Parathyroid adenoma (tissue), 2 donors: ENCODE measurements at regions not wholly inside any gene's neighbourhood (a gene's known extent, or its start where the extent isn't known, plus 50 kb on each side); places are given as distances from the start of the nearest gene placed in this dataset.

Experiments
- H2AFZ ChIP-seq: fragments of 300-600 bp; sonication (generic); one replicate; pipeline ENCODE4 v1.7.0; 2017; ENCODE audit warnings: antibody characterized with exemption, mild to moderate bottlenecking
- H3K27ac ChIP-seq: fragments of 300-600 bp; sonication (generic); one replicate; pipeline ENCODE4 v1.7.0; 2017
- H3K27me3 ChIP-seq: fragments of 300-600 bp; sonication (generic); one replicate; pipeline ENCODE4 v1.7.0; 2017; ENCODE audit warnings: low read length; ENCODE audit not compliant: control insufficient read depth, insufficient read depth
- H3K36me3 ChIP-seq: fragments of 300-600 bp; sonication (generic); one replicate; pipeline ENCODE4 v1.7.0; 2017; ENCODE audit warnings: low read length; ENCODE audit not compliant: control insufficient read depth, insufficient read depth
- H3K4me1 ChIP-seq: fragments of 300-600 bp; sonication (generic); one replicate; pipeline ENCODE4 v1.7.0; 2017; ENCODE audit warnings: control low read depth
- H3K4me2 ChIP-seq: fragments of 300-600 bp; sonication (generic); one replicate; pipeline ENCODE4 v1.7.0; 2017; ENCODE audit warnings: low read length
- H3K4me3 ChIP-seq: fragments of 300-600 bp; sonication (generic); one replicate; pipeline ENCODE4 v1.7.0; 2017; ENCODE audit warnings: low read depth, low read length
- H3K79me2 ChIP-seq: fragments of 300-600 bp; sonication (generic); one replicate; pipeline ENCODE4 v1.7.0; 2017; ENCODE audit warnings: control low read depth
- H3K9ac ChIP-seq: fragments of 300-600 bp; sonication (generic); one replicate; pipeline ENCODE4 v1.7.0; 2017; ENCODE audit warnings: mild to moderate bottlenecking
- H3K9me3 ChIP-seq: fragments of 300-600 bp; sonication (generic); one replicate; pipeline ENCODE4 v1.7.0; 2017; ENCODE audit warnings: low read length; ENCODE audit not compliant: control insufficient read depth
- TF ChIP-seq, protein P1 (sequence below): fragments of 300-600 bp; sonication (generic); IDR thresholded peaks from one replicate; pipeline ENCODE4 v1.7.0; 2017; ENCODE audit warnings: antibody characterized with exemption, mild to moderate bottlenecking
- donor health status: primary hyperparathyroidism.

GRCh38 chr3:30437171-30437601, 169.2 kb upstream of the TGFBR2 start:
- TF ChIP-seq, protein P1, sequence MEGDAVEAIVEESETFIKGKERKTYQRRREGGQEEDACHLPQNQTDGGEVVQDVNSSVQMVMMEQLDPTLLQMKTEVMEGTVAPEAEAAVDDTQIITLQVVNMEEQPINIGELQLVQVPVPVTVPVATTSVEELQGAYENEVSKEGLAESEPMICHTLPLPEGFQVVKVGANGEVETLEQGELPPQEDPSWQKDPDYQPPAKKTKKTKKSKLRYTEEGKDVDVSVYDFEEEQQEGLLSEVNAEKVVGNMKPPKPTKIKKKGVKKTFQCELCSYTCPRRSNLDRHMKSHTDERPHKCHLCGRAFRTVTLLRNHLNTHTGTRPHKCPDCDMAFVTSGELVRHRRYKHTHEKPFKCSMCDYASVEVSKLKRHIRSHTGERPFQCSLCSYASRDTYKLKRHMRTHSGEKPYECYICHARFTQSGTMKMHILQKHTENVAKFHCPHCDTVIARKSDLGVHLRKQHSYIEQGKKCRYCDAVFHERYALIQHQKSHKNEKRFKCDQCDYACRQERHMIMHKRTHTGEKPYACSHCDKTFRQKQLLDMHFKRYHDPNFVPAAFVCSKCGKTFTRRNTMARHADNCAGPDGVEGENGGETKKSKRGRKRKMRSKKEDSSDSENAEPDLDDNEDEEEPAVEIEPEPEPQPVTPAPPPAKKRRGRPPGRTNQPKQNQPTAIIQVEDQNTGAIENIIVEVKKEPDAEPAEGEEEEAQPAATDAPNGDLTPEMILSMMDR, result no peak
- Histone ChIP-seq H2AFZ (no peak overlapping the region), H3K4me1 (no peaks in the 10 kb centered on the region), H3K9me3 (no peaks in the 10 kb centered on the region), H3K27ac (no peak overlapping the region), H3K4me2 (no peak overlapping the region), H3K36me3 (no peaks in the 10 kb centered on the region), H3K4me3 (no peak overlapping the region), H3K27me3 (no peaks in the 10 kb centered on the region), H3K79me2 (no peaks in the 10 kb centered on the region), H3K9ac (no peak overlapping the region)

DNA sequence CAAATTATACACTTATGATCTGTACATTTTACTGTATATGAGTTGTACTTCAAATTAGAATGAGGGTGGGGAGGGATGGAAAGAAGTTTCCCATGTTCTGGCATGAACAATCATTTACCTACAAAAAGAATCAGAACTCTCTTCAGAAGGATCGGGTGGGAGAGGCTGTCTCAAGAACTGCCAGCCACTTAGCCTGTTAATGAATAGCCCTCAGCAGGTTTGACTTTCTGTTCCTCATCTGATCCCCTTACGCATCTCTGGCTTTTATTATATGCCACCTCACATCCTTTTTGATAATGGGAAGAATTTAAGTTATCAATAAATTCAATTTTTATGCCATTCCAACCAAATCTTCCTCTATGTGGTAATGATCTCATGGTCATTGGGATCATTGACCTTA, 168.3 kb upstream of the TGFBR2 start:
- H3K36me3 ChIP-seq, result no peaks in the 10 kb centered on the region
- H3K4me1 ChIP-seq, result no peaks in the 10 kb centered on the region
- no peak overlapping the region for H2AFZ ChIP-seq
- H3K4me3 ChIP-seq, result no peak overlapping the region
- H3K27me3 ChIP-seq, result no peaks in the 10 kb centered on the region
- TF ChIP-seq, protein P1, result no peak
- H3K9me3 ChIP-seq, result no peaks in the 10 kb centered on the region
- H3K27ac ChIP-seq, result no peak overlapping the region
- no peak overlapping the region for H3K4me2 ChIP-seq
- no peak overlapping the region for H3K9ac ChIP-seq
- H3K79me2 ChIP-seq, result no peaks in the 10 kb centered on the region

DNA sequence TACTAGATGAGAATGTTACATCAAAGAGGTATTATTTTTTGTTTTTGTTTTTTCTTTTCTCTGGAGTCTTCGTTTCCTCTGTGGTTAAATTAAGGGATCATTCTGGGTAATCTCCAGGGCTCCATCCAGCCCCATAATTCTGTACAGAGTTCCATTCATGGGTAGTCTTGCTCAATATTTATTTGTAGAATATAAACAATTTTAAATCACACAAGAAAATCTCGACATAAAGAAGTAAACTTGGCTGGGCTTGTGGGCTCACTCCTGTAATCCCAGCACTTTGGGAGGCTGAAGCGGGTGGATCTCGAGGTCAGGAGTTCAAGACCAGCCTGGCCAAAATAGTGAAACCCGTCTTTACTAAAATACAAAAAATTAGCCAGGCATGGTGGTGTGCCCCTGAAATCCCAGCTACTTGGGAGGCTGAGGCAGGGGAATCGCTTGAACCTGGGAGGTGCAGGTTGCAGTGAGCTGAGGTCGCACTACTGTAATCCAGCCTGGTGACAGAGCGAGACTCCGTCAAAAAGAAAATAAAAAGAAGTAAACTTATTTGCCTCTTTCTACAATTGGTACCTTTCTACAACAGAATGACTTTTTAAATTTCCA, 166.8 kb upstream of the TGFBR2 start:
- no peak overlapping the region for H2AFZ ChIP-seq
- no peaks in the 10 kb centered on the region for H3K4me1 ChIP-seq
- H3K4me3 ChIP-seq, result no peak overlapping the region
- no peak overlapping the region for H3K9ac ChIP-seq
- no peaks in the 10 kb centered on the region for H3K9me3 ChIP-seq
- H3K79me2 ChIP-seq, result no peaks in the 10 kb centered on the region
- no peak overlapping the region for H3K4me2 ChIP-seq
- no peaks in the 10 kb centered on the region for H3K36me3 ChIP-seq
- H3K27ac ChIP-seq, result no peak overlapping the region
- no peaks in the 10 kb centered on the region for H3K27me3 ChIP-seq
- TF ChIP-seq, protein P1, result no peak

DNA sequence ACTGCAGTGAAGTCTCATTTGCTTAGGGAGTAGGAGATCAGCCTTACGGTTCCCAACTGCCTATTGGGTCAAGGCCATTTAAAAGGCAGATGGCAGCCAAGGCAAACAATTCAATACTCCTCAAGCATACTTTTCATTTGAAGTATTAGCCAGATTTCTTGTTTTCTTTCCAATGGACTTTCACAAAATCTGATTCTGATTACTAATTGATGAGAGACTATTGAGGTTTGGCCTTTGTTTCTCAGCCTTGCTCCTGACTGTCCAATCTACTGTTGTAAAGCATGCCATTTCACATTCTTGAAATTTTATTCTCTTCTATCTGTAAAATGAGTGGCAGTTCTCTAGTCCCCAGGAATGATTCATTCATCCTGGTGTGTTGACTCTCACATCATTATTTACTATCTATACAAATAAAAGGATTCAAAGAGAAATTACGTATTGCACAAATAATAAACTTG, 166.2 kb upstream of the TGFBR2 start:
- H3K79me2 ChIP-seq, result no peaks in the 10 kb centered on the region
- no peaks in the 10 kb centered on the region for H3K4me1 ChIP-seq
- H3K9ac ChIP-seq, result no peak overlapping the region
- no peaks in the 10 kb centered on the region for H3K9me3 ChIP-seq
- no peak overlapping the region for H3K4me2 ChIP-seq
- H2AFZ ChIP-seq, result no peak overlapping the region
- H3K36me3 ChIP-seq, result no peaks in the 10 kb centered on the region
- H3K27ac ChIP-seq, result no peak overlapping the region
- TF ChIP-seq, protein P1, result no peak
- no peaks in the 10 kb centered on the region for H3K27me3 ChIP-seq
- H3K4me3 ChIP-seq, result no peak overlapping the region

DNA sequence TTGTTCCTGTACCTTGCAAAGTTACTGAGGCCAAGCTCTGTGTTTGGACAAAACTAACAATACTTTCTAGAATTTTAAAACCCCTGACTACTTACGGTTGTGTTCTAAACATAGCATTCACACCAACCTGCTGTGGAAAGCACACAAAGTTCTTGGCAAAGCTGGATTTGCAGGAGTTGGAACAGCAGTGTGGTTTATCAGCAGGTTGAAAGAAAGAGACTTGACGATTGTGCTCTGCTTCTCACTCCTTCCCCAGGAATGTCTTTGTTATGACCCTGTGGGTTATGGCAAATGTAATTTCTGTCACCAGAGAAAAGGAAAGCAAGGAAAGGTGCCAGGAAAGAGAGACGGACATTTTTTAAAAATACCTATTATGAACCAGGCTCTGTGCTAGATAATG, 165.5 kb upstream of the TGFBR2 start:
- Histone ChIP-seq H3K9ac (no peak overlapping the region), H3K4me2 (no peak overlapping the region), H3K27me3 (no peaks in the 10 kb centered on the region), H3K79me2 (no peaks in the 10 kb centered on the region), H3K4me3 (no peak overlapping the region), H3K27ac (no peak overlapping the region), H2AFZ (no peak overlapping the region), H3K9me3 (no peaks in the 10 kb centered on the region), H3K36me3 (no peaks in the 10 kb centered on the region), H3K4me1 (no peaks in the 10 kb centered on the region)
- TF ChIP-seq, protein P1, result no peak
